ENCODE measurements at regions not wholly inside any gene's neighbourhood (a gene's known extent, or its start where the extent isn't known, plus 50 kb on each side); places are given as distances from the start of the nearest gene placed in this dataset.

- no peak for DNase-seq
- Mint-ChIP-seq H3K4me3 (ENCODE audit: unreplicated experiment) (no peak overlapping the region), H3K27ac (ENCODE audit: unreplicated experiment) (no peak overlapping the region), H3K27me3 (ENCODE audit: insufficient read depth, unreplicated experiment) (peaks cover 6% of the 10 kb centered on the region), H3K4me1 (ENCODE audit: low read depth, unreplicated experiment) (no peaks in the 10 kb centered on the region), H3K36me3 (ENCODE audit: insufficient read depth, unreplicated experiment) (no peaks in the 10 kb centered on the region), H3K9me3 (ENCODE audit: unreplicated experiment) (no peaks in the 10 kb centered on the region)
- H3K4me3 ChIP-seq (ENCODE audit: low read depth, low read length), result no peak overlapping the region
- ChIA-PET CTCF (no interaction called here), POLR2A (no interaction called here)
- H3K36me3 ChIP-seq (ENCODE audit: control insufficient read depth, insufficient read depth, low read length), result no peaks in the 10 kb centered on the region
- TF ChIP-seq CTCF (IDR thresholded peaks at IDR 0.05; ENCODE audit: insufficient read depth in 1 of 2, low read depth in 1 of 2, low read length in 1 of 2, severe bottlenecking in 1 of 2, unreplicated experiment in 1 of 2), result no peak
- intact Hi-C loops (cut with micrococcal nuclease; ENCODE audit: unreplicated experiment), result no loop called here
- no peaks in the 10 kb centered on the region for H3K27me3 ChIP-seq (replicated peaks; ENCODE audit: control insufficient read depth, insufficient read depth, low read length)
- no peaks in the 10 kb centered on the region for H3K4me1 ChIP-seq
- H3K9me3 ChIP-seq, result no peaks in the 10 kb centered on the region
- no TSS peak for BruUV-seq (replicated peaks)
These were observed 128.4 kb upstream of the CAMK1G start for GRCh38 chr1:209455145-209455544.

DNA sequence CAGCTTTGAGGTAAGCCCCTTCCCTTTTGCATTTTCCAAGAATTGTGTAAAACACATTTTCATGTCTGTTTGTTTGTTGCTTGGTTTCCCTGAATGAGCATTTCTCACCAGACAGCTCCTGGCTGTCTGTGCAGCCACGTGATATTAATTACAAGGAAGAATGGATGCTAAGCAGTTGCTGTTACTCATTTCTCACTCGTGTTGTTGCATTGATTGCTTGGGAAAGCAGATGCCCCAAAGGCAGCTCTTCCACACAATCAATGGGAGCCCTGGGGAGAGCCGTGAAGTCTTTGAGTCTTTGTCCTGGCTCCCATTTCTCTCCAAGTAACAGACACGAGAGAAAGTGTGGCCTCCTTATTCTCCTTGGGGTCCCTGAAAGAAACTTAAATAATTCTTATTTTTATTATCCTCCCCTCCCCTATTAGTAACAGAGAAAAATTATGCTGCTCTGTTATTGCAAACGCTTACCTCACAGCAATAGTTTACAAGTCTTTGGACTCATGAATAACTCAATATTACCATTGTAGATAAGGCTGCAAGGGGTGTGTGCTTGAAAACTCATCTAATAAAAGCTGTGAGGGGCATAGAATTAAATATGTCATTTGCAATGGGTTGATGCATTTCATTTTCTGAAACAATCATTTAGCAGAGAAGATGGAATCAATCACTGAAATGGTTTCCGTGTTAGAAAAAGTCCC lies 127.7 kb upstream of the CAMK1G start:
- no peak overlapping the region for H3K4me3 ChIP-seq (ENCODE audit: low read depth, low read length)
- no peaks in the 10 kb centered on the region for H3K9me3 Mint-ChIP-seq (ENCODE audit: unreplicated experiment)
- H3K4me1 ChIP-seq, result no peaks in the 10 kb centered on the region
- no peaks in the 10 kb centered on the region for H3K36me3 ChIP-seq (ENCODE audit: control insufficient read depth, insufficient read depth, low read length)
- intact Hi-C loops (cut with micrococcal nuclease; ENCODE audit: unreplicated experiment), result no loop called here
- BruUV-seq (replicated peaks), result no TSS peak
- peaks cover 6% of the 10 kb centered on the region for H3K27me3 Mint-ChIP-seq (ENCODE audit: insufficient read depth, unreplicated experiment)
- H3K27ac Mint-ChIP-seq (ENCODE audit: unreplicated experiment), result no peak overlapping the region
- no peak for TF ChIP-seq CTCF (IDR thresholded peaks at IDR 0.05; ENCODE audit: insufficient read depth in 1 of 2, low read depth in 1 of 2, low read length in 1 of 2, severe bottlenecking in 1 of 2, unreplicated experiment in 1 of 2)
- no peak for DNase-seq
- no peak overlapping the region for H3K4me3 Mint-ChIP-seq (ENCODE audit: unreplicated experiment)
- H3K36me3 Mint-ChIP-seq (ENCODE audit: insufficient read depth, unreplicated experiment), result no peaks in the 10 kb centered on the region
- POLR2A ChIA-PET, result no interaction called here
- H3K27me3 ChIP-seq (replicated peaks; ENCODE audit: control insufficient read depth, insufficient read depth, low read length), result no peaks in the 10 kb centered on the region
- no peaks in the 10 kb centered on the region for H3K4me1 Mint-ChIP-seq (ENCODE audit: low read depth, unreplicated experiment)
- peaks cover 3% of the 10 kb centered on the region; the same call in 1 of the 2 replicates for H3K9me3 ChIP-seq
- CTCF ChIA-PET, result no interaction called here

GRCh38 chr1:209456878-209457277 lies 126.6 kb upstream of the CAMK1G start:
- BruUV-seq (replicated peaks), result no TSS peak
- Mint-ChIP-seq H3K4me1 (ENCODE audit: low read depth, unreplicated experiment) (no peaks in the 10 kb centered on the region), H3K9me3 (ENCODE audit: unreplicated experiment) (peaks cover 1% of the 10 kb centered on the region), H3K27me3 (ENCODE audit: insufficient read depth, unreplicated experiment) (peaks cover 6% of the 10 kb centered on the region), H3K27ac (ENCODE audit: unreplicated experiment) (no peak overlapping the region), H3K36me3 (ENCODE audit: insufficient read depth, unreplicated experiment) (no peaks in the 10 kb centered on the region), H3K4me3 (ENCODE audit: unreplicated experiment) (no peak overlapping the region)
- H3K4me3 ChIP-seq (ENCODE audit: low read depth, low read length), result no peak overlapping the region
- no peak for TF ChIP-seq CTCF (IDR thresholded peaks at IDR 0.05; ENCODE audit: insufficient read depth in 1 of 2, low read depth in 1 of 2, low read length in 1 of 2, severe bottlenecking in 1 of 2, unreplicated experiment in 1 of 2)
- DNase-seq, result no peak
- intact Hi-C loops (cut with micrococcal nuclease; ENCODE audit: unreplicated experiment), result no loop called here
- H3K9me3 ChIP-seq, result peaks cover 14% of the 10 kb centered on the region
- H3K4me1 ChIP-seq, result no peaks in the 10 kb centered on the region
- no peaks in the 10 kb centered on the region for H3K36me3 ChIP-seq (ENCODE audit: control insufficient read depth, insufficient read depth, low read length)
- CTCF ChIA-PET, result no interaction called here
- H3K27me3 ChIP-seq (replicated peaks; ENCODE audit: control insufficient read depth, insufficient read depth, low read length), result no peaks in the 10 kb centered on the region
- POLR2A ChIA-PET, result no interaction called here

Measured in Caco-2 (cell line).